ENCODE measurements at regions not wholly inside any gene's neighbourhood (a gene's known extent, or its start where the extent isn't known, plus 50 kb on each side); places are given as distances from the start of the nearest gene placed in this dataset.

GRCh38 chr12:16927259-16927658, 321.3 kb upstream of the LMO3 start:
- Mint-ChIP-seq H3K27ac (no peak overlapping the region), H3K9me3 (no peaks in the 10 kb centered on the region), H3K4me1 (ENCODE audit: unreplicated experiment) (no peaks in the 10 kb centered on the region), H3K36me3 (no peaks in the 10 kb centered on the region), H3K27me3 (no peaks in the 10 kb centered on the region), H3K4me3 (no peak overlapping the region)
- TF ChIP-seq, protein P1, sequence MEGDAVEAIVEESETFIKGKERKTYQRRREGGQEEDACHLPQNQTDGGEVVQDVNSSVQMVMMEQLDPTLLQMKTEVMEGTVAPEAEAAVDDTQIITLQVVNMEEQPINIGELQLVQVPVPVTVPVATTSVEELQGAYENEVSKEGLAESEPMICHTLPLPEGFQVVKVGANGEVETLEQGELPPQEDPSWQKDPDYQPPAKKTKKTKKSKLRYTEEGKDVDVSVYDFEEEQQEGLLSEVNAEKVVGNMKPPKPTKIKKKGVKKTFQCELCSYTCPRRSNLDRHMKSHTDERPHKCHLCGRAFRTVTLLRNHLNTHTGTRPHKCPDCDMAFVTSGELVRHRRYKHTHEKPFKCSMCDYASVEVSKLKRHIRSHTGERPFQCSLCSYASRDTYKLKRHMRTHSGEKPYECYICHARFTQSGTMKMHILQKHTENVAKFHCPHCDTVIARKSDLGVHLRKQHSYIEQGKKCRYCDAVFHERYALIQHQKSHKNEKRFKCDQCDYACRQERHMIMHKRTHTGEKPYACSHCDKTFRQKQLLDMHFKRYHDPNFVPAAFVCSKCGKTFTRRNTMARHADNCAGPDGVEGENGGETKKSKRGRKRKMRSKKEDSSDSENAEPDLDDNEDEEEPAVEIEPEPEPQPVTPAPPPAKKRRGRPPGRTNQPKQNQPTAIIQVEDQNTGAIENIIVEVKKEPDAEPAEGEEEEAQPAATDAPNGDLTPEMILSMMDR (conservative IDR thresholded peaks at IDR 0.05), result no peak
- no peak for DNase-seq (ENCODE audit: extremely low spot score, unreplicated experiment)

DNA sequence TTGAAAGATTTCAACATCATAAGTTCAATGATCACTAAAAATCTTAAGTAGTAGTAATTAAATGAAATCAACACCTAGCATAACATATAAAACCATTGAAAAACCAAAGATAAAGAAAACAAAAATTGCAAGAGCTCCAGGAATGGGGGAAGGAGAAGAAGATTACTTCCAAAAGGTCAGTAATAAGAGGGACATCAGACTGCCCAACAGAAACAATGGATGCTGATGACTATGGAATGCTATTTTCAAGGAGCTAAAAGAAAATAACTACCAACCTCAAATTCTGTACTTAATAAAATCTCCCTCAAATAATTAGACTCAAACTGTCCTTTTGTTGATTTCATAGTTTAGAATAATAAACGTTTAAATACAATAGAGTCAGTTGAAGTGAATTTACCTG, 314.5 kb upstream of the LMO3 start:
- TF ChIP-seq, protein P1 (conservative IDR thresholded peaks at IDR 0.05), result no peak
- H3K4me1 Mint-ChIP-seq (ENCODE audit: unreplicated experiment), result no peaks in the 10 kb centered on the region
- H3K9me3 Mint-ChIP-seq, result no peaks in the 10 kb centered on the region
- H3K4me3 Mint-ChIP-seq, result no peak overlapping the region
- H3K27me3 Mint-ChIP-seq, result no peaks in the 10 kb centered on the region
- peaks cover 3% of the 10 kb centered on the region for H3K36me3 Mint-ChIP-seq
- H3K27ac Mint-ChIP-seq, result no peak overlapping the region
- no peak for DNase-seq (ENCODE audit: extremely low spot score, unreplicated experiment)

GRCh38 chr12:16919551-16919950, 313.6 kb upstream of the LMO3 start:
- no peak for DNase-seq (ENCODE audit: extremely low spot score, unreplicated experiment)
- Mint-ChIP-seq H3K27me3 (no peaks in the 10 kb centered on the region), H3K27ac (no peak overlapping the region), H3K4me3 (no peak overlapping the region), H3K9me3 (no peaks in the 10 kb centered on the region), H3K36me3 (peaks cover 3% of the 10 kb centered on the region), H3K4me1 (ENCODE audit: unreplicated experiment) (no peaks in the 10 kb centered on the region)
- TF ChIP-seq, protein P1 (conservative IDR thresholded peaks at IDR 0.05), result no peak

- H3K27me3 Mint-ChIP-seq, result peaks cover 6% of the 10 kb centered on the region
- no peaks in the 10 kb centered on the region for H3K4me1 Mint-ChIP-seq (ENCODE audit: unreplicated experiment)
- no peaks in the 10 kb centered on the region for H3K9me3 Mint-ChIP-seq
- no peak overlapping the region for H3K4me3 Mint-ChIP-seq
- no peak overlapping the region for H3K27ac Mint-ChIP-seq
- DNase-seq (ENCODE audit: extremely low spot score, unreplicated experiment), result no peak
- TF ChIP-seq, protein P1 (conservative IDR thresholded peaks at IDR 0.05), result no peak
- H3K36me3 Mint-ChIP-seq, result no peaks in the 10 kb centered on the region
Measured at GRCh38 chr12:16914853-16915252, 308.9 kb upstream of the LMO3 start.

- no peak for DNase-seq (ENCODE audit: extremely low spot score, unreplicated experiment)
- no peak overlapping the region for H3K4me3 Mint-ChIP-seq
- H3K27me3 Mint-ChIP-seq, result peaks cover 6% of the 10 kb centered on the region
- H3K36me3 Mint-ChIP-seq, result no peaks in the 10 kb centered on the region
- TF ChIP-seq, protein P1 (conservative IDR thresholded peaks at IDR 0.05), result no peak
- no peaks in the 10 kb centered on the region for H3K9me3 Mint-ChIP-seq
- H3K4me1 Mint-ChIP-seq (ENCODE audit: unreplicated experiment), result no peaks in the 10 kb centered on the region
- no peak overlapping the region for H3K27ac Mint-ChIP-seq
Measured at GRCh38 chr12:16913832-16914490, 308.0 kb upstream of the LMO3 start.

DNA sequence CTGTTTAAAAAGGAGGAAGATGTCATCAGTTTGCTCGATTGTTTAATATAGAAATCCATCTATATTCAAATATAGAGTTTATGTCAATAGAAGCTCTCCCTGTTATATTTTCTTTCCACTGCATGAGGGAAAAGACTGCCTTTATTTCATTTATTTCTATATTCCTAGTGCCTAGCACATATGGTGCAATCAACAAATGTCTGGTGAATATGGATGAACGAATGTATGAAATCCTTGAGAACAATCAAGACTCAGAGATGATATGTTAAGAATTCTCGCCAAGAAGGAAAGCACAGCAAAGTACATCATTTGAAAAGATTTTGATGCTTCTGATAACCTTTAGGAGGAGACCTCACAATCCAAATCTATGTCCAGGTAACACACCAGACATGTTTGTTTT, 296.0 kb upstream of the LMO3 start:
- Mint-ChIP-seq H3K36me3 (no peaks in the 10 kb centered on the region), H3K9me3 (no peaks in the 10 kb centered on the region), H3K27me3 (no peaks in the 10 kb centered on the region)

More for the DNA sequence above, 296.0 kb upstream of the LMO3 start:
- Mint-ChIP-seq H3K27ac (no peak overlapping the region), H3K4me1 (ENCODE audit: unreplicated experiment) (no peaks in the 10 kb centered on the region), H3K4me3 (no peak overlapping the region)
- DNase-seq (ENCODE audit: extremely low spot score, unreplicated experiment), result no peak
- TF ChIP-seq, protein P1 (conservative IDR thresholded peaks at IDR 0.05), result no peak
